ENCODE measurements at regions not wholly inside any gene's neighbourhood (a gene's known extent, or its start where the extent isn't known, plus 50 kb on each side); places are given as distances from the start of the nearest gene placed in this dataset.

DNA sequence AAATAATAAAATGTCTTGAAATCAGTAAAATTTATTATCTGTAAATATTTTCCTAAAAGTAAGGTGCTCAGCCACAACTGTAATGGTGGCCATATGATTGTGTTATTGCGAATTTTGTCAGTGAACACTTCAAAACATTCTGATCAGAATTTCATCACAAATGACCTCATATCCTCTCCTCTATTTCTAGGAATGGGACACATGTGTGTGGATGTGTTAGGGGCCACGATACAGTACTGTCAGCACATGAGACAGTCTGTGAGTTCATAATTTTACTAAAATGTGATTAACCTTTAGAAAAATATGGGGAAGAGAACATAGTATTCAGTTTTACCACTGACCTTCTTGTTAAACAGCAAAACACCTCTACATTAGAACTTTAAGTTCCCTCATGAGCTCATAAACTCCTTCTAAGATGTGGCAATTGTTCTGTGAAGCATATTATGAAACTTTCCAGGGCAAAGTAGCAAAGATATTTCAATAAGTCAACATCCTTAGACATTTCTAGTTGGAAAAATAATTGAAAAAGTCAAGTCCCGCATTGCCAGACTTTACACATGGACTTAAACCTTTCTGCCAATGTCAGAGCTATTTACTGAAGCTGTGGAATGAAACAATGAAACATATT is 158.2 kb upstream of the ABI3BP start:
- TF ChIP-seq, protein P1, sequence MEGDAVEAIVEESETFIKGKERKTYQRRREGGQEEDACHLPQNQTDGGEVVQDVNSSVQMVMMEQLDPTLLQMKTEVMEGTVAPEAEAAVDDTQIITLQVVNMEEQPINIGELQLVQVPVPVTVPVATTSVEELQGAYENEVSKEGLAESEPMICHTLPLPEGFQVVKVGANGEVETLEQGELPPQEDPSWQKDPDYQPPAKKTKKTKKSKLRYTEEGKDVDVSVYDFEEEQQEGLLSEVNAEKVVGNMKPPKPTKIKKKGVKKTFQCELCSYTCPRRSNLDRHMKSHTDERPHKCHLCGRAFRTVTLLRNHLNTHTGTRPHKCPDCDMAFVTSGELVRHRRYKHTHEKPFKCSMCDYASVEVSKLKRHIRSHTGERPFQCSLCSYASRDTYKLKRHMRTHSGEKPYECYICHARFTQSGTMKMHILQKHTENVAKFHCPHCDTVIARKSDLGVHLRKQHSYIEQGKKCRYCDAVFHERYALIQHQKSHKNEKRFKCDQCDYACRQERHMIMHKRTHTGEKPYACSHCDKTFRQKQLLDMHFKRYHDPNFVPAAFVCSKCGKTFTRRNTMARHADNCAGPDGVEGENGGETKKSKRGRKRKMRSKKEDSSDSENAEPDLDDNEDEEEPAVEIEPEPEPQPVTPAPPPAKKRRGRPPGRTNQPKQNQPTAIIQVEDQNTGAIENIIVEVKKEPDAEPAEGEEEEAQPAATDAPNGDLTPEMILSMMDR (IDR thresholded peaks at IDR 0.05), result no peak
- TF ChIP-seq POLR2A (IDR thresholded peaks at IDR 0.05), result no peak

Measured in uterus (tissue), 2 donors.